H54 (cell line): ENCODE measurements at regions not wholly inside any gene's neighbourhood (a gene's known extent, or its start where the extent isn't known, plus 50 kb on each side); places are given as distances from the start of the nearest gene placed in this dataset.
A peak's percentile ranks its signal among the peaks of the same experiment; 100 is the strongest.

Experiments used
- DNase-seq: peaks from one replicate; pipeline ENCODE4 v3.0.0; 2011; ENCODE audit warnings: low spot score, mixed read lengths; ENCODE audit not compliant: insufficient read length
- FAIRE-seq: peaks from 3 replicates; lab custom pipeline; 2011; peaks lifted over from hg19 to GRCh38; lab: Jason Lieb, UNC
- POLR2A ChIP-seq: IDR thresholded peaks from 2 replicates; pipeline ENCODE4 v1.6.1; 2011; ENCODE audit warnings: low read depth, mild to moderate bottlenecking, low read length

- no peak for FAIRE-seq
Observed at GRCh38 chr1:199123615-199124014, 484.8 kb downstream of the PTPRC start.

GRCh38 chr1:199124351-199124750, 485.5 kb downstream of the PTPRC start:
- no peak for DNase-seq
- FAIRE-seq: peak; percentile 20
- no peak for TF ChIP-seq POLR2A

More at GRCh38 chr1:199123615-199124014, 484.8 kb downstream of the PTPRC start:
- TF ChIP-seq POLR2A: no peak
- no peak for DNase-seq

GRCh38 chr1:199129247-199129646, 490.4 kb downstream of the PTPRC start:
- TF ChIP-seq POLR2A: no peak
- DNase-seq (no peak), FAIRE-seq (no peak)

DNA sequence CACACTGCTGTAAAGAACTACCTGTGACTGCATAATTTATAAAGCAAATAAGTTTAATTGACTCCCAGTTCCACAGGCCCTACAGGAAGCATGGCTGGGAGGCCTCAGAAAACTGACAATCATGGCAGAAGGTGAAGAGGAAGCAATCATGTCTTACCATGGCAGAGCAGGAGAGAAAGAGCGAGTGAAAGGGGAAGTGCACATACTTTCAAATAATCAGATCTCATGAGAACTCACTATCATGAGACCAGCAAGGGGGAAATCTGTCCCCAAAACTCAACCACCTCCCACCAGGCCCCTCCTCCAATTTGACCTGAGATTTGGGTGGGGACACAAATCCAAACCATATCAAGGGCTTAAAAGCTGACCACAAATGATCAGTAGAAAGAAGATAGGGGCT, 493.2 kb downstream of the PTPRC start:
- FAIRE-seq: no peak
- no peak for DNase-seq
- no peak for TF ChIP-seq POLR2A

GRCh38 chr1:199135901-199136300, 497.1 kb downstream of the PTPRC start:
- TF ChIP-seq POLR2A: no peak
- DNase-seq (no peak), FAIRE-seq (no peak)

GRCh38 chr1:199138061-199138460, 499.2 kb downstream of the PTPRC start:
- DNase-seq: no peak
- TF ChIP-seq POLR2A: no peak
- no peak for FAIRE-seq

- DNase-seq (no peak), FAIRE-seq (no peak)
- no peak for TF ChIP-seq POLR2A
Observed at GRCh38 chr1:199149591-199149990, 510.8 kb downstream of the PTPRC start.

DNA sequence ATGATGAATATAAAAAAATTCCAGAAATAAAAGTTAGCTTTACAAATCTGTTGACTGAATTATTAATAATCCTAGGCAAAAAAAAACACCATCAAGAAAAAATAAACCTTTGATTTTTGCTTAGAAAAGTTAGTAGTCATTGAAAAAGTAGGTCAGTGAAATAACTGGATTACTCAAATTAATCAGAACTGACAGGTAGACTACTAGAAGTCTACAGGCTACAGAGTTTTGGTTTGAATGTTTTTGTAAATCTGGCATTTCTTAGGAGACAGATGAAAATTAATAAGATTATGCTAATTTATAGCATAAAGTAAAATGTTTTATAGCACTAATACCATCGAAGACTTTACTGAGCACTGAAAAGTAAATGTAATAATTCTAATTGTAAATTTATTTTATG, 511.9 kb downstream of the PTPRC start:
- FAIRE-seq: no peak
- TF ChIP-seq POLR2A: no peak

GRCh38 chr1:199151634-199152425, 513.0 kb downstream of the PTPRC start:
- DNase-seq: no peak

More for the DNA sequence above, 511.9 kb downstream of the PTPRC start:
- no peak for DNase-seq

GRCh38 chr1:199152676-199153075, 513.8 kb downstream of the PTPRC start:
- TF ChIP-seq POLR2A: no peak
- DNase-seq (no peak), FAIRE-seq (no peak)

More at GRCh38 chr1:199151634-199152425, 513.0 kb downstream of the PTPRC start:
- no peak for FAIRE-seq
- no peak for TF ChIP-seq POLR2A

DNA sequence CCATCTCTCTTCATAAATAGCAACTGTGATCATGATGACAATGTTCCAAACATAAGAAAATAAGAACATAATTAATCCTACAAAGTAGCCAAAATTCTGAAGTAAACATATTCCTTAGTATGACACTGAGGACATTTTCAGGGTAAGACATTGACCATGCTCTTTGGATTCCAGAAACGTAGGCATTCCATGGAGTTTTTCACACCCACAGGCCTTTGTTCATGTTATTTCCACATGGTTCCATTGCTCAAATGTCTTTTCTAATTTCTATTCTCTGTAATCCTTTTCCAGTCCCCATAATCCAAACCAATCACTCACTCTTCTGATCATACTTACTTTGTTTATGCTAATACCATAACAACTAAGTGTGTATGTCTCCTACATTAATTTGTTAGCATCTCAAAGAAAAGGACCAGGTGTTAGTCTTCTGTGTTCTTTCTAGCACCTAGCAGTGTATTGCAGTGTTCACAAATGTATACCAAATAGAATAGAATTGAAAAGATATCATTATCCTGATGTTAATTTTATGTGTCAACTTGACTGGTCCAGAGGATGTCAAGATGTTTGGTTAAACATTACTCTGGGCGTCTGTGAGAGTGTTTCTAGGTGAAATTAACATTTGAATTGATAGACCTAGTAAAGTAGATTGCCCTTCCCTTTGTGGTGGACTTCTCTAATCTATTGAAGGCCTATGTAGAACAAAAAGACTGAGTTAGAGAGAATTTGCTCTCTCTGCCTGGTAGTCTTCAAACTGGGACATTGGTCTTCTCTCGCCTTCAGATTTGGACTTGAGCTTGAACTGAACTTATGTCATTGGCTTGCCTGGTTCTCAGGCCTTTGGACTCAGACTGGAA, 516.6 kb downstream of the PTPRC start:
- DNase-seq (no peak), FAIRE-seq (no peak)
- no peak for TF ChIP-seq POLR2A

DNA sequence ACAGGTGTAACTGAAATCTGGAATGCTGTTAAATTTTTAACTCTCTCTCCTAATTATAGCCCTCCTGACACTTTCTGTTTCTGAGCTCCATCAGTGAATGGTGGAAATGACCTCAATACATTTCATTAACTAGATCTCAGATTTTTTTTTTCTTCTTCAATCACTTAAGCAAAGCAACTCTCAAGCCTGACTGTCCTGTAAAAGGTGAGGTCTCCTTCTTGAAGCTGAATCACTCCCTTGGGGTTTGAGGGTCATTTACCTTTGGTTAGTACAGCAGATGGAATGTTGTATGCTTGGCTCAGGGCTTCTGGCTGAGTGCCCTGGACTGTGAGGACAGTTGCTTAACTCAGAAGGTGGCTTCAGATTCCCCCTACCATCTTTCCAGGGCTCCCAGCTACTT, 518.7 kb downstream of the PTPRC start:
- FAIRE-seq (no peak), DNase-seq (no peak)
- no peak for TF ChIP-seq POLR2A

DNA sequence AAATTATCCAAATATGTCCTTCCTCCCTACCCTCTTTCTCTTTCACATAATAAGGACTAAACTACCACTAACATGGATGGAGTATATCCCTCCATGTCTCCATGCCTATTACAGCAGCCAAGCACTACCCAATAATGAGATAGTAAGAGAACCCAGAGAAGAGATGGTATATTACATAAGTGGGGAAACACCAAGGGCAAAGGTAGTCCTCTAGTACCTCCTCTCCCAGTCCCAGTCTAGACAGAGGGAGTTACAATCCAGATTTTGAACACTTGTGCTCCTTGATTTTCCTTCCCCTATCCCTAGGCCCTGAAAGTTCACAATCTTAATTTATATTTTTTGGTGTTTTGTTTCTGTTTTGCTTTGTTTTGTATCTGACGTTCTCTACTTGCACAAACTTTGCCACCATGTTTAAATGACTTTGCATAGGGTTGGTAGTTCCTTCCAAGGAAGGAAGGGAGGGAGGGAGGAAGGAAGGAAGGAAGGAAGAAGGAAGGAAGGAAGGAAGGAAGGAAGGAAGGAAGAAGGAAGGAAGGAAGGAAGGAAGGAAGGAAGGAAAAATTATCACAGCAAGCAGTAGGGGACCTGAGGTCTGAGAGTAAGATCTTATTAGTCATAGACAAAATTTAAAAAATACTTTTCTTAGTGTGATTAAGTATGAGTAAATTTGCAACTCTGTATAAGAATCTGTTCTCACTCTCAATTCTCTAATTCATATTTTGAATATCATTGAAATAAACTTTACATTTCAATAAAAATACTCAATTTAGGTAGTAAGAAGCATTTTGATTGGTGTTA, 521.9 kb downstream of the PTPRC start:
- no peak for TF ChIP-seq POLR2A
- DNase-seq: no peak
- no peak for FAIRE-seq

DNA sequence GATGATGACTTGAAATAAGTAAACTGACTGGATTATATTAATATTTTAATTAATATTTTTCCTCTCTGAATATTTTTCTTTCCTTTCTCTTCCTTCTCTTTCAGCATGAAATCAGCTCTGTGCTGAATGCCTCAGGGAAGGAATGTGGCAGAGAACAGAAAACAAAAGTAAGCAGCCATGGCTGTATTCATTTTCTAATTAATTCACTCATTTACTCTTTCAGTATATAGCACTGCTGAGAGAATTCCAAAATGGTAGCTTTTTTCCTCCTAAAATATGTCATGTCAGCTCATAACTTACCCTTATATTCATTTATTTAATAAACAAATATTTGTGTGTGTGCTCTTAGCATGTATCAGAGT, 522.5 kb downstream of the PTPRC start:
- FAIRE-seq: no peak
- no peak for TF ChIP-seq POLR2A
- DNase-seq: no peak
